DMS153 (cell line): ENCODE measurements at regions not wholly inside any gene's neighbourhood (a gene's known extent, or its start where the extent isn't known, plus 50 kb on each side); places are given as distances from the start of the nearest gene placed in this dataset.

Experiments
- DNase-seq: peaks from one replicate; lab custom pipeline; 2025; lab: John Stamatoyannopoulos, UW

- no peak for DNase-seq
Measured at GRCh38 chr22:48551061-48551460, 1276.6 kb downstream of the BRD1 start.

DNA sequence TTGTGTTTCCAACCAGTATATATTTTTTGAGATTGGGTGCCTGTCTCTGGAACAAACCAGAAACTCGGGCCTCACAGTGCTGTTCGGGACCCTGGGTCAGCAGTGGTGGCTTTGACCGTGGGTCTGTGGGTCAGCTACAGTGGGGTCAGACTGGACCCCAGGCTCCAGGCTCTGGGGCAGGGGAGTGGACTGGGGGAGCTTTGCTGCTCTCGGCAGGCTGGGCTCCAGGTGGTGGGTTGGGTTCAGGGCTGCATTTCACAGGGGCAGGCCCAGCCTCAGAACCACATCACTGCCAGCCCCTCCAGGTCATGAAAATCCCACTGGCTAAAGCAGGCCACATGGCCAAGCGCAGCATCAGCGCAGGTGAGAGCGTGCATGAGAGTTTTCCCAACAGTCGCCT is 1279.3 kb downstream of the BRD1 start:
- DNase-seq: no peak

GRCh38 chr22:48547971-48548370 is 1279.7 kb downstream of the BRD1 start:
- no peak for DNase-seq

DNA sequence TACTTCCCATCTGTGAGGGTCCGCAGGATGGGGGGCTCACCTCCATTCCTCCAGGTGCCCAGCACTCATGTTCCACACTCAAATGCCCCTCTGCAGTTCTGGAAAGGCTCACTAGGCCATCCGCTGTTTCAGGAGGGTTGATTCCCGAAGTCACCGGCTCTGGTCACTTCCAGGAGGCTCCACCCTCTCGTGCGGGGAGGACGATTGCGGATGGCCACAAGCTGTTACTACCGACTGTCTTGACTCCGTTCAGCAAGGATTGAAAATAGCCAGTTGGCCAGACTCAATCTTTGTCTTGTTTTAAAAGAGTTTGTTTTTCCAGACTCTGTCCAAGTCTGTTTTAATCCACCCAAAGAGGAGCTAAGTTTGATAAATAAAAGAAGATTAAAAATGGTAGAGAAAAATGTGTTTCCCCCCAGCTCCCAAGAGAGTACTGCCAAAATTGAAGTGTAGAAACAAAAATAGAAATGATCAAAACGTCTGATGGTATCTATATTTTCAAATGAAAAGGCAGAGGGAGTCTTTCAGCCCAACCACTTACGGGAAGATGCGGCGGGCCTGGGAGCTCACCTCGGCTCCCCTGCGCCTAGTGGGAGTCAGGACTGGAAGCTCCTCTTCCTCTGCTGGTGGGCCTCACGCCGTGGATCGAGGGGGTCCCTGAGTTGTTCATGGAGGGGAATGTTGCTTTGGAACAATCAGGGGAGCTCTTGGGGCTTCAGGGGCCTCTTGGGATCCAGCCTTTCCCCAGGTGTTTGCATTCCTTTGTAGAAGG is 1280.8 kb downstream of the BRD1 start:
- DNase-seq: no peak

DNA sequence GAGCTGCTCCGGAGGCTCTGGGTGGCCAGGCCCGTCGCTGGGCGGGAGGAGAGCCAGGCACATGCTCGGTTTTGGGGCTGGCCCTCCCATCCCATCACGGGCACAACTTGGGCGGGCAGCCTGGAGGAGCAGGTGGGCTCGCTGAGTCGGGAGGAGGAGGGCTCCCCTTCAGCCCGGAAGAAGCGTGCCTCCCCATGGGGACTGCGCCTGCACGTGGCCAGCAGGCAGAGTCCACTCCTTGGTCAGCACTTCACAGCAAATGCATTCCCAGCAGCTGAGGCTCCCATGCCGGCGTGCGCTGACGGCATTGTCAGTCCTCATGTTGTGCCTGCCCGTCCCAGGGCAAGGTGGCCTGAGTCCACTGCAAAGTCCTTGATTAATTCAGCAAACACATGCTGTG is 1281.7 kb downstream of the BRD1 start:
- no peak for DNase-seq

DNA sequence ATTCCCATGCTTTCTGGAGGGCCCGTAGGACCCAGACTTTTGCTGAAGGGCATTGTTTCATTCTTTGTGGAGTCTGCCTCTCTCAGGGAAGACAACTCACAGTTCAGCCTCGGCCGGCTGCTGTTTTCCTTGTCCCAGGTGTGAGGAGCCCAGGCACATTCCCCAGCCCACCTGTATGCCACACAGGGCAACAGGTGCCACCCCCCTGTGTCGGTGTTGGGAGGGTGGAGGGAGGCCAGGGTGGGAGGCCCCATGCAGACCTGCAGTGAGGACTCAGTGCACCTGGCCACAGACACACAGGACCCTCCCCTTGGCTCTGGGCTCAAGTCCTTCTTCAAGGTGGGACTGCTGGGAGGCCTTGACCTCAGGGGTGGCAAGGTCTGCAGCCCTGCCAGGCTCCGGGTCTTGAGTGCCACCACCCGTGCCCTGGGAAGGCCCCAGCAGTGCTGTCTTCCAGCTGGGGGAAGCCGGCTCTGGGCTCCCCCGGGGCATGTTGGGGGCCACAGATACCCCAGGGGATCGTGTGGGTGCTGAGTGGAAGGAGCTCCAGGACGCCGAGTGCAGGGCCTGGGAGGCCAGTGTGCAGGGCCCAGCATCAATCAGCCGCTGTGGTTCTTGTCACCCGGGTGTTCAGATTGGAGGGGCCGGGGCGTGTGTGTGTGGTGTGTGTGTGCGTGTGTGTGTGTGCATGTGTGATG is 1286.1 kb downstream of the BRD1 start:
- no peak for DNase-seq

GRCh38 chr22:48539261-48539660 is 1288.4 kb downstream of the BRD1 start:
- no peak for DNase-seq

DNA sequence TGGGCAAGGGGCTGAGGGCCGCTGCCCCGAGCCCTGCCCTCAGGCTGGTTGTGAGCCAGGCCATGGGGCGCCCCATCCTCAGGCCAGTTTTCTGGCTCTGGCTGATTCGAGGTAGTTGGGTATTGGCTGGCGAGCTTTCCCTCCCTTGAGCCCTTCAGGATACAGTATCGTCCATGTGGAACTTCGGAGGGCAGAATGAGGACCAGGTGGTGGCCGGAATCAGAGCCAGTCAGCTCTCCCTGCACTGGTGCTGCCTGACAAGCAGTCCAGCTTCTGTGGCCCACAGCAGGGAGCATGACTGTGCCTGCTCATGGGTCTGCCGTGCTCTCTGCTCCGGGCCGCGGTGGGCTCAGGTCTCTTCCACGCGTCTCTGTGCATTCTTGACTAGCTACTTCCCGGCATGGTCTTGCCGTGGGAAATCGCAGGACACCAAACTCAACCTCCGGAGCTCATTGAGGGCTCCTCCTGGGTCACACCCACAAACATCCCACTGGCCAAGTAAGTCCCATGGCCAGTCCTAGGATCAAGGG is 1289.3 kb downstream of the BRD1 start:
- no peak for DNase-seq

DNA sequence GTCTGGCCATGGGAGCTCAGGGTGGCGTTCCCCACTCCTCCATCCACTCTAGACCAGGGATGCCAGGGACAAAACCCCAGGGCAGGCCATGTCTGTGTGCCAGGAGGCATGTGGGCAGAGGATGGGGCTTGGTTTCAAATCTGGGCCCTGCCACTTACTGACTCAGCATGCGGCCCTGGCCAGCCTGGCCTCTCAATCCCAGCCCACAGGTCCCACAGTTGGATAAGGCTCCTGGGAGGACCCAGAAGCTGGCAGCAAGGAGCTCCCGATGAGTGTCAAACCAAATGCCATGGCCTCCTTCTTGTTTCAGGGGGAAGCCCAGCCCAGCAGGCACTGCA is 1290.4 kb downstream of the BRD1 start:
- no peak for DNase-seq

- DNase-seq: no peak
Measured at GRCh38 chr22:48536541-48537342, 1290.9 kb downstream of the BRD1 start.

DNA sequence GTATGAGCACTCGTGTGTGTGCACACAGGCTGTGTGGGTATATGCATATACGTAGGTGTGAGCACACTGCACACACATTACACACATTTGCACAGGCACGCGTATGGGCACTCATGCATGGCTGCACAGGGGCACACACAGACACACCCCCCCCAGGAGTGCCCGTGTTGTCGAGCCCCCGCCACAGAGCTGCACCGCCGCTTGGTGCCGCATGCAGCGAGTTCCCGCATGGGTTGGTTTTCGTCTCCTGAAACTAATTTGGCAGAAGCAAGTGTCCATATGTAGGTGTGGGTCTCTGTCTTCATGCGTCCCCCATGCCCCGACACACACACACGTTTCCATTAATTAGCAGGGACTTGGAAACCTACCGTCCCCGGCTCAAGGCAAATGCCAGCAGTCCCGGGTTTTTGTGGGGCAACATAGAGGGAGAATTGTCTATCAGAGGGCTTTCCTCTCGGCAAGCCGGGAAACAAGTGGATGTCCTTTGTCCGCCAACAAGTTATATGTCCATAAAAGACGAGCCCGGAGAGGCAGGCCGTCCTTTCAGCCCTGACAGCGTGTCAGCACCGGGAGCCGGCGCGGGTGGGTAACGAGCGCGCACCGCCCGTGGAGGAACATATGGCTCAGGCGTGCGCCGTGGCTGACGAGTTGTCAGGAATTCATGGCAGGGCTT is 1291.7 kb downstream of the BRD1 start:
- no peak for DNase-seq

- DNase-seq: no peak
Measured at GRCh38 chr22:48534395-48534958, 1293.2 kb downstream of the BRD1 start.

GRCh38 chr22:48532986-48533385 is 1294.7 kb downstream of the BRD1 start:
- DNase-seq: no peak

GRCh38 chr22:48531761-48532435 is 1295.8 kb downstream of the BRD1 start:
- no peak for DNase-seq

GRCh38 chr22:48531108-48531507 is 1296.6 kb downstream of the BRD1 start:
- no peak for DNase-seq

GRCh38 chr22:48530666-48531065 is 1297.0 kb downstream of the BRD1 start:
- no peak for DNase-seq

DNA sequence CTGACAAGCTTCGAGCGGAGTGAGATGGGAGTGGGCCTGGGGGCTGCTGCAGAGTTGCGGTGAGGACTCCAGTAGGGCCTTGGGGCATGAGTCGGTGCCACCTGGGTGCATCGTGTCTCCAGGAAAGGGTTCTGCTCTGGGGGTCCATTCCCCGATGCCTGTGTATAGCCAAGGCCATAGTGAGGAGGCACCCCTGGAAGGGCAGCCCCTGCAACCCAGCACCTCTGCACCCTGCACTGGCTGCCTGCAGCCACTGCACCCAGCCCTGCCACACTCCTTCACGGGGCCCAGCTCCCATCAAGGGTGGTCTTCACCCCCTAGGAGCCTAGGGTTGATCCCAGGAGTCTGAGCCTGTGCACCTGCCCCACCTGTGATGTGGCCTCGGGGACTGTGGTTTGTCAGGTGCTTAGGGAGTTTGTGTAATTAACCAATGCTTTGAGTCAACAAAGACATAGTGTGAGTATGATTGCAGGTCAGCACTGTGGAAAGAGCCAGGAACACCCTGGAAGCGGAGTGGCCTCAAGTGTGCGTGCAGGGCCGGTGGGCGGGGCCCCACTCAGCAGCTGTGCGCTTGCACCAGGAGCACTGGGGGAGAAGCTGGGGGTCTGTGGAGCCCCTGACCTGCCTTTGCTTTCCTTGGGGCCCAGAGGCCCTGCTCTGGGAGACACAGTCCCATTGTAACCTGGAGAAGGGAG is 1299.3 kb downstream of the BRD1 start:
- DNase-seq: peak; percentile 78

- DNase-seq: no peak
Measured at GRCh38 chr22:48523761-48524160, 1303.9 kb downstream of the BRD1 start.

- DNase-seq: no peak
Measured at GRCh38 chr22:48523091-48523490, 1304.6 kb downstream of the BRD1 start.

- DNase-seq: no peak
Measured at GRCh38 chr22:48522271-48522670, 1305.4 kb downstream of the BRD1 start.
